ENCODE measurements at regions not wholly inside any gene's neighbourhood (a gene's known extent, or its start where the extent isn't known, plus 50 kb on each side); places are given as distances from the start of the nearest gene placed in this dataset.
A peak's percentile ranks its signal among the peaks of the same experiment; 100 is the strongest.
"Not testable (repeated sequence)": the region's sequence is repeated elsewhere in the genome, so short reads cannot be mapped to it uniquely, and the experiment has no call there.

DNA sequence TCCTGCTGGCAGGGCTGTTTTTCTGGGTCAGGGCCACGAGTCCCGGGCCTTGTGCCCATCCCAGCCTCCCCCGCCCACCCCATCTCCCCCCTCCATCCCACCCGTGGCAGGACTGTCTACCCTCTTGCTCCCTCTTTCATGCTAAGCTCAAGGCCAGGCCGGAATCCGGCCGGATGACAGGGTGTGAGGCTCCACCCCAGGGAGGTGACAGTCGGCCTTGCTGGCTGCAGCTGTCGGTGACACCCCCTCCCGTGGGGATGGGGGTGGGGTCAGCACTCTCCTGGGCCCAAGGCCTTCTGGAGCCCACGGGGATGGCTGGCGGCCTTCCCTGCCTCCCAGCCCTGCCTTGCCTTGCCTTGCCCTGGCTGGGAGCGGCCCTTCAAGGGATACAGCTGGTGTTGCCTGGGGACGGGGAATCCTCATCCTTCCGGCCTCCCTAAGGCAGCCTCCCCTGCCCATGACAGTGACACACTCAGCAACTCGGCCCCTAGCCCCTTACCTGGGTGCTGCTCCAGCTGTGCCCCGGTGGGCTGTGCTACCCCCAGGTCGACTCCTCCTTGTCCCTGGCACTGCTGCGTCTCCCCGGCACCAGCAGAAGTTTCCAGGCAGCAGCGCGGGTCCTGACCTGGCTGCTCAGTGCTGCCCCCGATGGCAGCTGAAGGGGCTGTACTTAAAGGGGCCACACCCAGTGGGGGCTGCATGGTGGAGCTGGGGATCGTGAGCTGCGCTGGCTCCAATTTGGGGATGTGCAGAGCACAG lies 303.9 kb downstream of the CCDC74A start:
- TF ChIP-seq, protein P1, sequence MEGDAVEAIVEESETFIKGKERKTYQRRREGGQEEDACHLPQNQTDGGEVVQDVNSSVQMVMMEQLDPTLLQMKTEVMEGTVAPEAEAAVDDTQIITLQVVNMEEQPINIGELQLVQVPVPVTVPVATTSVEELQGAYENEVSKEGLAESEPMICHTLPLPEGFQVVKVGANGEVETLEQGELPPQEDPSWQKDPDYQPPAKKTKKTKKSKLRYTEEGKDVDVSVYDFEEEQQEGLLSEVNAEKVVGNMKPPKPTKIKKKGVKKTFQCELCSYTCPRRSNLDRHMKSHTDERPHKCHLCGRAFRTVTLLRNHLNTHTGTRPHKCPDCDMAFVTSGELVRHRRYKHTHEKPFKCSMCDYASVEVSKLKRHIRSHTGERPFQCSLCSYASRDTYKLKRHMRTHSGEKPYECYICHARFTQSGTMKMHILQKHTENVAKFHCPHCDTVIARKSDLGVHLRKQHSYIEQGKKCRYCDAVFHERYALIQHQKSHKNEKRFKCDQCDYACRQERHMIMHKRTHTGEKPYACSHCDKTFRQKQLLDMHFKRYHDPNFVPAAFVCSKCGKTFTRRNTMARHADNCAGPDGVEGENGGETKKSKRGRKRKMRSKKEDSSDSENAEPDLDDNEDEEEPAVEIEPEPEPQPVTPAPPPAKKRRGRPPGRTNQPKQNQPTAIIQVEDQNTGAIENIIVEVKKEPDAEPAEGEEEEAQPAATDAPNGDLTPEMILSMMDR (IDR thresholded peaks at IDR 0.05) = peak in 2 of 12 donors; percentile 4 to 8
- not testable (repeated sequence) for TF ChIP-seq POLR2A (IDR thresholded peaks at IDR 0.05)

Data from heart left ventricle (tissue), 13 donors.